ENCODE measurements at regions not wholly inside any gene's neighbourhood (a gene's known extent, or its start where the extent isn't known, plus 50 kb on each side); places are given as distances from the start of the nearest gene placed in this dataset.

DNA sequence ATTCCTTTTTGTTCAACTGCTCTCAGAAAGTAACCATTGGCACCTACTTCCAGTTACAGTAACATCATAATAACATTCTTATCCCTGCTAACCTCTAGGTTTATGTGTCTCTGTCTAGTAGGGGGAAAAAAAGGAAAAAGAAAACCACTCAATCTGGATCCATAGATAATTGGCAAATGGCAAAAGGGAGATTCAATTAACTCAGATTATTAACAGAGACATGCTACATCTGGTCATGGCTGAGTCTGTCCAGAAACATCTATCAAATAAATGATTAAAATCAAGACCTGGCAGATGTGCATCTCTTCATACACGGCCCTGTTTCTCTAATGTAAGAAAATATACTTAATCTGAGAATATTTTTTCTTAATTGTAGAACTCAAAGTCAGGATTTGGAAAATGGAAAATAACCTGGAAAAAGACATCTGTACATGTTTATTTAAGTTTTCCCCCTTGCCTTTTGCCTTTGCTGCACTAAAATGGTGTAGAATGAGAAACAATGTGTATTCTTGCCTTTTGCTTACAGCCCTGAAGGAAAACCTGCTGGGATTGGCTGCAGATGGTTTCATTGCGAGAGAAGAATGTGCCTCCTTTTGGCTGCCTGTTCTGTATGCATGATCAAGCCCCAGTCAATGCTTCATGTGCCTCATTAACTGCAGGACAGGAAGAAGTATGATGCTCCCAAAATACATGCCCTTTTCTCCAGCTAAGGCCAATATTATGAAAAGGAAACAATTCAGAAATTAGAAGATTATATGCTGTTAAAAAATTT lies 921.6 kb upstream of the PCDH20 start:
- Histone ChIP-seq H3K9me3 (ENCODE audit: low read depth) (no peaks in the 10 kb centered on the region), H3K27ac (no peak overlapping the region), H3K9me2 (replicated peaks; ENCODE audit: insufficient read depth) (no peaks in the 10 kb centered on the region), H3K4me3 (no peak overlapping the region), H2AFZ (no peak overlapping the region), H3K4me2 (no peak overlapping the region), H3K4me1 (ENCODE audit: insufficient read depth) (no peaks in the 10 kb centered on the region), H3K79me2 (no peaks in the 10 kb centered on the region), H3K36me3 (replicated peaks; ENCODE audit: insufficient read depth, low read depth) (no peaks in the 10 kb centered on the region), H4K20me1 (ENCODE audit: insufficient read depth, poor library complexity, severe bottlenecking) (no peaks in the 10 kb centered on the region), H3K27me3 (no peaks in the 10 kb centered on the region)
- DNase-seq (ENCODE audit: low spot score) = no peak
- WGBS (ENCODE audit: low lambda C conversion rate, missing lambda C conversion rate) = 68% methylated on average over 2 of the region's 2 CpGs
- no peak for TF ChIP-seq EZH2 (IDR thresholded peaks at IDR 0.05; ENCODE audit: borderline replicate concordance)
- TF ChIP-seq CTCF (IDR thresholded peaks at IDR 0.05; ENCODE audit: poor library complexity) = no peak
- TF ChIP-seq EZH2phosphoT487 (IDR thresholded peaks at IDR 0.05; ENCODE audit: low read depth, severe bottlenecking, unreplicated experiment) = no peak

GRCh38 chr13:62336507-62336906 lies 920.9 kb upstream of the PCDH20 start:
- Histone ChIP-seq H3K4me1 (ENCODE audit: insufficient read depth) (no peaks in the 10 kb centered on the region), H3K27me3 (no peaks in the 10 kb centered on the region), H4K20me1 (ENCODE audit: insufficient read depth, poor library complexity, severe bottlenecking) (no peaks in the 10 kb centered on the region), H3K4me3 (no peak overlapping the region), H2AFZ (no peak overlapping the region), H3K4me2 (no peak overlapping the region), H3K36me3 (replicated peaks; ENCODE audit: insufficient read depth, low read depth) (no peaks in the 10 kb centered on the region), H3K79me2 (no peaks in the 10 kb centered on the region), H3K9me2 (replicated peaks; ENCODE audit: insufficient read depth) (no peaks in the 10 kb centered on the region), H3K27ac (no peak overlapping the region), H3K9me3 (ENCODE audit: low read depth) (no peaks in the 10 kb centered on the region)
- no peak for DNase-seq (ENCODE audit: low spot score)
- WGBS (ENCODE audit: low lambda C conversion rate, missing lambda C conversion rate) = 34% methylated on average over 1 of the region's 1 CpG
- no peak for TF ChIP-seq CTCF (IDR thresholded peaks at IDR 0.05; ENCODE audit: poor library complexity)
- TF ChIP-seq EZH2phosphoT487 (IDR thresholded peaks at IDR 0.05; ENCODE audit: low read depth, severe bottlenecking, unreplicated experiment) = no peak
- no peak for TF ChIP-seq EZH2 (IDR thresholded peaks at IDR 0.05; ENCODE audit: borderline replicate concordance)

GRCh38 chr13:62333466-62333865 lies 917.8 kb upstream of the PCDH20 start:
- DNase-seq (ENCODE audit: low spot score) = no peak
- H3K79me2 ChIP-seq = no peaks in the 10 kb centered on the region
- no peak overlapping the region for H2AFZ ChIP-seq
- H3K4me3 ChIP-seq = no peak overlapping the region
- H3K9me3 ChIP-seq (ENCODE audit: low read depth) = no peaks in the 10 kb centered on the region
- H3K27ac ChIP-seq = no peak overlapping the region
- no peaks in the 10 kb centered on the region for H3K9me2 ChIP-seq (replicated peaks; ENCODE audit: insufficient read depth)
- H4K20me1 ChIP-seq (ENCODE audit: insufficient read depth, poor library complexity, severe bottlenecking) = no peaks in the 10 kb centered on the region
- H3K27me3 ChIP-seq = no peaks in the 10 kb centered on the region
- no peaks in the 10 kb centered on the region for H3K36me3 ChIP-seq (replicated peaks; ENCODE audit: insufficient read depth, low read depth)
- no peak overlapping the region for H3K4me2 ChIP-seq
- 97% methylated on average over 15 of the region's 15 CpGs for WGBS (ENCODE audit: low lambda C conversion rate, missing lambda C conversion rate)
- TF ChIP-seq EZH2 (IDR thresholded peaks at IDR 0.05; ENCODE audit: borderline replicate concordance) = no peak
- no peak for TF ChIP-seq CTCF (IDR thresholded peaks at IDR 0.05; ENCODE audit: poor library complexity)
- no peak for TF ChIP-seq EZH2phosphoT487 (IDR thresholded peaks at IDR 0.05; ENCODE audit: low read depth, severe bottlenecking, unreplicated experiment)
- no peaks in the 10 kb centered on the region for H3K4me1 ChIP-seq (ENCODE audit: insufficient read depth)

All from hepatocyte (in vitro differentiated cells).